ENCODE measurements at regions not wholly inside any gene's neighbourhood (a gene's known extent, or its start where the extent isn't known, plus 50 kb on each side); places are given as distances from the start of the nearest gene placed in this dataset.

DNA sequence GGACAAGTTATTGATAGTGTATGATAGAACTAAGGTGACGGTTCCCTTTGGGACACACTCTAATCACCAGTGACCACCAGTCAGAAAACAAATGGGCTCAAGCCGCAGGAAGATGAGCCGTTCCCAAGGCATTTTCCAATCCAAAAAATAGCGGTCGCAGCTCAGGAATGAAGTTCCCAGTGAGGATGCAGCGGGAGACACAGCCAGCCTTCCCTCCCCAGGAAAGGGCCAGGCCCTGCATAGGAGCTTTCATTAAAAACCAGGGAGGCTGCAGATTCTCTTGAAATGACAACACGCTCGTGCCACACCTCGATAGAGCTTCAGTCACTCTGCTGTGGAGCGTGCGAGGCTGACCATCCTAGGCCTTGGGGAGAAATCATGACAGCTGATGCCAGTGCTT lies 65.8 kb upstream of the WNT7B start:
- intact Hi-C loops (cut with DNase I): no loop called here
- no peak for TF ChIP-seq CTCF (IDR thresholded peaks at IDR 0.05; ENCODE audit: borderline replicate concordance, extremely low read depth, insufficient read depth)
- Histone ChIP-seq H3K4me1 (ENCODE audit: control insufficient read depth in 2 of 3, insufficient read depth in 2 of 3, low read depth in 1 of 3, low read length in 3 of 3) (peaks cover 0 to 25% (median 13%) of the 10 kb centered on the region in 3 donors), H3K36me3 (ENCODE audit: control insufficient read depth in 2 of 3, insufficient read depth in 3 of 3, low read length in 3 of 3) (no peaks in the 10 kb centered on the region), H3K27me3 (ENCODE audit: control insufficient read depth, insufficient read depth, low read length) (no peaks in the 10 kb centered on the region), H3K9ac (ENCODE audit: low read length in 3 of 3) (no peak overlapping the region), H3K9me3 (ENCODE audit: control insufficient read depth in 2 of 3, insufficient read depth in 1 of 3, low read length in 3 of 3) (no peaks in the 10 kb centered on the region), H3K27ac (ENCODE audit: low read depth in 2 of 2, low read length in 2 of 2) (peak overlapping the region in 1 of 2 donors; percentile 4), H3K4me3 (ENCODE audit: low read length in 3 of 3) (peak overlapping the region in 2 of 3 donors; percentile 6 to 7)
- FAIRE-seq: no peak
- peak in 1 of 5 donors; percentile 28 for DNase-seq

DNA sequence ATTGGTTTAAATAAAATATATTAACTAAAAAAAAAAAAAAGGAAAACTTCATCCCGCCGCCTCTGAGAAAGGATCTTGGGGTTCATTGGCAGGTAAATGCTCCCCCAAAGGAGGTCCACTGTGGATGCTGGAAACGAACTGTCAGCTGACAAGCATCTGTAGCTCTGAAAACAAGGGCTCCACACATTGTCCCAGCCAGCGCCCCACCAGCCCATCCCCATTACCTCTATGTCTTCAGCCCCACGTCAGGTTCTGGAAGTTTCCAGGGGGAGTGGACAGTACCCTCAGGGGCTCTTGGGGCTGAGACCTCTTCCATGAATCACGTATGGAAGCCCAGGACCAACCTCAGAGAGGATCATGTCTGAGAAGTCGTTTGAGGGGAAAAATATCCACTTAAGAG lies 66.4 kb upstream of the WNT7B start:
- H3K9me3 ChIP-seq (ENCODE audit: control insufficient read depth in 2 of 3, insufficient read depth in 1 of 3, low read length in 3 of 3): no peaks in the 10 kb centered on the region
- intact Hi-C loops (cut with DNase I): no loop called here
- H3K36me3 ChIP-seq (ENCODE audit: control insufficient read depth in 2 of 3, insufficient read depth in 3 of 3, low read length in 3 of 3): no peaks in the 10 kb centered on the region
- peaks cover 0 to 25% (median 13%) of the 10 kb centered on the region in 3 donors for H3K4me1 ChIP-seq (ENCODE audit: control insufficient read depth in 2 of 3, insufficient read depth in 2 of 3, low read depth in 1 of 3, low read length in 3 of 3)
- FAIRE-seq: no peak
- H3K27ac ChIP-seq (ENCODE audit: low read depth in 2 of 2, low read length in 2 of 2): peak overlapping the region; percentile 89 to 97
- H3K4me3 ChIP-seq (ENCODE audit: low read length in 3 of 3): peak overlapping the region in 2 of 3 donors; percentile 63 to 65
- no peaks in the 10 kb centered on the region for H3K27me3 ChIP-seq (ENCODE audit: control insufficient read depth, insufficient read depth, low read length)
- H3K9ac ChIP-seq (ENCODE audit: low read length in 3 of 3): peak overlapping the region in 2 of 3 donors; percentile 91 to 93
- peak in 2 of 5 donors; percentile 28 to 41 for DNase-seq
- TF ChIP-seq CTCF (IDR thresholded peaks at IDR 0.05; ENCODE audit: borderline replicate concordance, extremely low read depth, insufficient read depth): no peak

DNA sequence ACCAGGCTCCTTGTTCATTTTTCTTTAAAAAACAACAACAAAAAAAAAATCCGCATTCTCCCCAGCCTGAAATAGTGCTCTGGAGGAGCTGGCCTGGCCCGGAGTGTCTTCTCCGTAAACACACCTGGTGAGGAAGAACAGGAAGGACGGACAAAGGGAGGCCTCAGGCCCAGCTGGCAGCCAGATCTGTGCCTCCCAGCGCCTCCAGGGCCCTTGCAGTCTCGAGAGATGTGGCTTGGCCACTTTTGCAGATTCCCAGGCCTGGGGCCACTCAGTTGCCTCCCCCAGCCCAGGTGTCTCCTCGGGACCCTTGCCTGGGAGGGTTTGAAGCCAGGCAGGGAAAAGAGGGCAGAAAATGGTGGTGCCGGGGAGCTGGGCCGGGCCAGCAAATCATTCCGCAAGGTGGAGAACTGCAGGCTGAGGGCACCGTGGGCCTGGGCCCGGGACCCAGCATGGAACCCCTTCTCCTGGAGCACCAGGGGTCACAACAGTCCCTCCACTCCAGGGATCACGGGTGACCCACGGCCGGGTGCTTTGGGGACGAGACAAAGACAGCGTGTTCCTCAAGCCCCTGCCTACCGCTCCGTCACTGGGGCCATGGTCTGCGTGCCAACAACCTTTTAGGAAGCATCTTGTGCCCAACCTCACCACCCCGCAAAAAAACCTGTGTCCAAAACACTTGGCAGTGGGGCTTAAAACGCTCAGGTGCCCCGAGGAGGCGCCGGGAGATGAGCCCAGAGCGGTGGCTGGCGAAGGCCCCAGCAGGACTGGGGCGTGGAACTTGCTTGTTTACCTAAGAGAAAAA lies 67.1 kb upstream of the WNT7B start:
- no peaks in the 10 kb centered on the region for H3K27me3 ChIP-seq (ENCODE audit: control insufficient read depth, insufficient read depth, low read length)
- peak overlapping the region; percentile 44 to 65 (median 63) for H3K4me3 ChIP-seq (ENCODE audit: low read length in 3 of 3)
- peaks cover 0 to 25% (median 13%) of the 10 kb centered on the region in 3 donors for H3K4me1 ChIP-seq (ENCODE audit: control insufficient read depth in 2 of 3, insufficient read depth in 2 of 3, low read depth in 1 of 3, low read length in 3 of 3)
- no peaks in the 10 kb centered on the region for H3K9me3 ChIP-seq (ENCODE audit: control insufficient read depth in 2 of 3, insufficient read depth in 1 of 3, low read length in 3 of 3)
- no peaks in the 10 kb centered on the region for H3K36me3 ChIP-seq (ENCODE audit: control insufficient read depth in 2 of 3, insufficient read depth in 3 of 3, low read length in 3 of 3)
- intact Hi-C loops (cut with DNase I): no loop called here
- TF ChIP-seq CTCF (IDR thresholded peaks at IDR 0.05; ENCODE audit: borderline replicate concordance, extremely low read depth, insufficient read depth): no peak
- H3K27ac ChIP-seq (ENCODE audit: low read depth in 2 of 2, low read length in 2 of 2): peak overlapping the region; percentile 89 to 97
- peak overlapping the region in 2 of 3 donors; percentile 91 to 93 for H3K9ac ChIP-seq (ENCODE audit: low read length in 3 of 3)
- FAIRE-seq: no peak
- peak; percentile 35 to 84 (median 43) for DNase-seq
